Tibial nerve (tissue), 4 donors: ENCODE measurements at regions not wholly inside any gene's neighbourhood (a gene's known extent, or its start where the extent isn't known, plus 50 kb on each side); places are given as distances from the start of the nearest gene placed in this dataset.

Source experiments
- EP300 ChIP-seq, 2 donors: sonication (generic); formaldehyde crosslinking; IDR thresholded peaks; one replicate each; pipeline ENCODE4 v1.6.1; 2017; ENCODE audit warnings: antibody characterized with exemption in 2 of 2, mild to moderate bottlenecking in 1 of 2
- POLR2A ChIP-seq, 2 donors: fragments of 450-650 bp; IDR thresholded peaks; one replicate each; pipeline ENCODE4 v1.6.1; 2017; ENCODE audit warnings: antibody characterized with exemption in 2 of 2, mild to moderate bottlenecking in 2 of 2, moderate library complexity in 2 of 2
- TF ChIP-seq, protein P1 (sequence below), 5 experiments: fragments of 200-600 bp in 3 of 5; fragments of 450-650 bp in 2 of 5; sonication (generic) in 3 of 5; IDR thresholded peaks; one replicate each; pipeline ENCODE4 v1.5.1; 2016 to 2019; ENCODE audit warnings: antibody characterized with exemption in 5 of 5, mild to moderate bottlenecking in 3 of 5, moderate library complexity in 2 of 5

GRCh38 chr6:44672841-44673240, 285.3 kb downstream of the CDC5L start:
- TF ChIP-seq, protein P1, sequence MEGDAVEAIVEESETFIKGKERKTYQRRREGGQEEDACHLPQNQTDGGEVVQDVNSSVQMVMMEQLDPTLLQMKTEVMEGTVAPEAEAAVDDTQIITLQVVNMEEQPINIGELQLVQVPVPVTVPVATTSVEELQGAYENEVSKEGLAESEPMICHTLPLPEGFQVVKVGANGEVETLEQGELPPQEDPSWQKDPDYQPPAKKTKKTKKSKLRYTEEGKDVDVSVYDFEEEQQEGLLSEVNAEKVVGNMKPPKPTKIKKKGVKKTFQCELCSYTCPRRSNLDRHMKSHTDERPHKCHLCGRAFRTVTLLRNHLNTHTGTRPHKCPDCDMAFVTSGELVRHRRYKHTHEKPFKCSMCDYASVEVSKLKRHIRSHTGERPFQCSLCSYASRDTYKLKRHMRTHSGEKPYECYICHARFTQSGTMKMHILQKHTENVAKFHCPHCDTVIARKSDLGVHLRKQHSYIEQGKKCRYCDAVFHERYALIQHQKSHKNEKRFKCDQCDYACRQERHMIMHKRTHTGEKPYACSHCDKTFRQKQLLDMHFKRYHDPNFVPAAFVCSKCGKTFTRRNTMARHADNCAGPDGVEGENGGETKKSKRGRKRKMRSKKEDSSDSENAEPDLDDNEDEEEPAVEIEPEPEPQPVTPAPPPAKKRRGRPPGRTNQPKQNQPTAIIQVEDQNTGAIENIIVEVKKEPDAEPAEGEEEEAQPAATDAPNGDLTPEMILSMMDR (IDR thresholded peaks at IDR 0.05): no peak
- no peak for TF ChIP-seq EP300 (IDR thresholded peaks at IDR 0.05)
- no peak for TF ChIP-seq POLR2A (IDR thresholded peaks at IDR 0.05)
